NB4 (cell line): ENCODE measurements at regions not wholly inside any gene's neighbourhood (a gene's known extent, or its start where the extent isn't known, plus 50 kb on each side); places are given as distances from the start of the nearest gene placed in this dataset.

Experiments
- MAX ChIP-seq: IDR thresholded peaks from 2 replicates; pipeline ENCODE4 v1.6.1; 2011; ENCODE audit warnings: low read depth, low read length
- MYC ChIP-seq: IDR thresholded peaks from 2 replicates; pipeline ENCODE4 v1.6.1; 2011; ENCODE audit warnings: low read depth, low read length
- POLR2A ChIP-seq: IDR thresholded peaks from 2 replicates; pipeline ENCODE4 v1.6.1; 2011; ENCODE audit warnings: mild to moderate bottlenecking; ENCODE audit not compliant: insufficient read length; ENCODE audit errors: extremely low read depth
- TF ChIP-seq, protein P1 (sequence below): IDR thresholded peaks from one replicate; pipeline ENCODE4 v1.5.1; 2012; ENCODE audit warnings: low read depth, low read length

- TF ChIP-seq POLR2A: no peak
- TF ChIP-seq, protein P1, sequence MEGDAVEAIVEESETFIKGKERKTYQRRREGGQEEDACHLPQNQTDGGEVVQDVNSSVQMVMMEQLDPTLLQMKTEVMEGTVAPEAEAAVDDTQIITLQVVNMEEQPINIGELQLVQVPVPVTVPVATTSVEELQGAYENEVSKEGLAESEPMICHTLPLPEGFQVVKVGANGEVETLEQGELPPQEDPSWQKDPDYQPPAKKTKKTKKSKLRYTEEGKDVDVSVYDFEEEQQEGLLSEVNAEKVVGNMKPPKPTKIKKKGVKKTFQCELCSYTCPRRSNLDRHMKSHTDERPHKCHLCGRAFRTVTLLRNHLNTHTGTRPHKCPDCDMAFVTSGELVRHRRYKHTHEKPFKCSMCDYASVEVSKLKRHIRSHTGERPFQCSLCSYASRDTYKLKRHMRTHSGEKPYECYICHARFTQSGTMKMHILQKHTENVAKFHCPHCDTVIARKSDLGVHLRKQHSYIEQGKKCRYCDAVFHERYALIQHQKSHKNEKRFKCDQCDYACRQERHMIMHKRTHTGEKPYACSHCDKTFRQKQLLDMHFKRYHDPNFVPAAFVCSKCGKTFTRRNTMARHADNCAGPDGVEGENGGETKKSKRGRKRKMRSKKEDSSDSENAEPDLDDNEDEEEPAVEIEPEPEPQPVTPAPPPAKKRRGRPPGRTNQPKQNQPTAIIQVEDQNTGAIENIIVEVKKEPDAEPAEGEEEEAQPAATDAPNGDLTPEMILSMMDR: no peak
- TF ChIP-seq MYC: no peak
- TF ChIP-seq MAX: no peak
These were observed 1303.3 kb downstream of the ROBO2 start for GRCh38 chr3:78343221-78343620.
